Stomach (tissue), 4 donors: ENCODE measurements at regions not wholly inside any gene's neighbourhood (a gene's known extent, or its start where the extent isn't known, plus 50 kb on each side); places are given as distances from the start of the nearest gene placed in this dataset.

ENCODE experiments used
- CTCF ChIP-seq, 7 experiments: fragments of 450-650 bp in 4 of 7; fragments of 200-600 bp in 3 of 7; sonication (generic) in 3 of 7; IDR thresholded peaks; one replicate each; pipeline ENCODE4 v1.5.1; 2016 to 2019; ENCODE audit warnings: antibody characterized with exemption in 7 of 7, control low read depth in 2 of 7, mild to moderate bottlenecking in 1 of 7
- EP300 ChIP-seq: sonication (generic); formaldehyde crosslinking; IDR thresholded peaks from one replicate; pipeline ENCODE4 v1.6.1; 2017; ENCODE audit warnings: antibody characterized with exemption
- POLR2A ChIP-seq, 4 donors: fragments of 450-650 bp; IDR thresholded peaks; one replicate each; pipeline ENCODE4 v1.6.1; 2016; ENCODE audit warnings: antibody characterized with exemption in 4 of 4, control low read depth in 2 of 4, mild to moderate bottlenecking in 1 of 4, moderate library complexity in 1 of 4
- POLR2AphosphoS5 ChIP-seq, 3 donors: sonication (generic); formaldehyde crosslinking; IDR thresholded peaks; one replicate each; pipeline ENCODE4 v1.6.1; 2016; ENCODE audit warnings: antibody characterized with exemption in 3 of 3

- TF ChIP-seq CTCF (IDR thresholded peaks at IDR 0.05) (no peak), POLR2A (IDR thresholded peaks at IDR 0.05) (no peak), EP300 (no peak), POLR2AphosphoS5 (IDR thresholded peaks at IDR 0.05) (no peak)
Observed at GRCh38 chr9:14421291-14421690, 107.3 kb upstream of the NFIB start.
